ENCODE measurements at regions not wholly inside any gene's neighbourhood (a gene's known extent, or its start where the extent isn't known, plus 50 kb on each side); places are given as distances from the start of the nearest gene placed in this dataset.
"Not testable (repeated sequence)": the region's sequence is repeated elsewhere in the genome, so short reads cannot be mapped to it uniquely, and the experiment has no call there.

DNA sequence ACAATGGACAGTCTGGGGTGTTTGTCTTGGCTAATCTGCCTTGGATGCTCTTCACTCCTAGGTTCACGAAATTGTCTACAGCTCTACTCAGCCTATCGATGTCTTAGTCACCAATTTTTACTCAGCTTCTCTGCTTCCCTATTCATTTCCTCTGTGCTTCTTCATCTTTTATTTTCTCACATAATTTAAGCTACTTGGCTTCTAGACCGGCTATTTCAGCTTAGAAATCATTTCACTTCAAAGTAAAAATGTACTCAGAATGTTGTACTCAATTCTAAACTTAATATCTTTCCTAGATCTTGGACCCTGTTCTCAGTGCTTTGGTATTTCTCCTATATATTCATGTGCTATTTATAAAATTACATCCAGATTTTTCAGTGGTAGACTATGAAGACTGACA is 430.0 kb upstream of the FTMT start:
- DNase-seq (ENCODE audit: low spot score) = no peak
- TF ChIP-seq, protein P1, sequence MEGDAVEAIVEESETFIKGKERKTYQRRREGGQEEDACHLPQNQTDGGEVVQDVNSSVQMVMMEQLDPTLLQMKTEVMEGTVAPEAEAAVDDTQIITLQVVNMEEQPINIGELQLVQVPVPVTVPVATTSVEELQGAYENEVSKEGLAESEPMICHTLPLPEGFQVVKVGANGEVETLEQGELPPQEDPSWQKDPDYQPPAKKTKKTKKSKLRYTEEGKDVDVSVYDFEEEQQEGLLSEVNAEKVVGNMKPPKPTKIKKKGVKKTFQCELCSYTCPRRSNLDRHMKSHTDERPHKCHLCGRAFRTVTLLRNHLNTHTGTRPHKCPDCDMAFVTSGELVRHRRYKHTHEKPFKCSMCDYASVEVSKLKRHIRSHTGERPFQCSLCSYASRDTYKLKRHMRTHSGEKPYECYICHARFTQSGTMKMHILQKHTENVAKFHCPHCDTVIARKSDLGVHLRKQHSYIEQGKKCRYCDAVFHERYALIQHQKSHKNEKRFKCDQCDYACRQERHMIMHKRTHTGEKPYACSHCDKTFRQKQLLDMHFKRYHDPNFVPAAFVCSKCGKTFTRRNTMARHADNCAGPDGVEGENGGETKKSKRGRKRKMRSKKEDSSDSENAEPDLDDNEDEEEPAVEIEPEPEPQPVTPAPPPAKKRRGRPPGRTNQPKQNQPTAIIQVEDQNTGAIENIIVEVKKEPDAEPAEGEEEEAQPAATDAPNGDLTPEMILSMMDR (IDR thresholded peaks at IDR 0.05; ENCODE audit: extremely low read depth, missing control alignments) = no peak

GRCh38 chr5:121424976-121425375 is 426.7 kb upstream of the FTMT start:
- DNase-seq (ENCODE audit: low spot score) = no peak
- TF ChIP-seq, protein P1 (IDR thresholded peaks at IDR 0.05; ENCODE audit: extremely low read depth, missing control alignments) = no peak

- DNase-seq (ENCODE audit: low spot score) = no peak
- TF ChIP-seq, protein P1 (IDR thresholded peaks at IDR 0.05; ENCODE audit: extremely low read depth, missing control alignments) = no peak
These were observed 425.5 kb upstream of the FTMT start for GRCh38 chr5:121426153-121426552.

DNA sequence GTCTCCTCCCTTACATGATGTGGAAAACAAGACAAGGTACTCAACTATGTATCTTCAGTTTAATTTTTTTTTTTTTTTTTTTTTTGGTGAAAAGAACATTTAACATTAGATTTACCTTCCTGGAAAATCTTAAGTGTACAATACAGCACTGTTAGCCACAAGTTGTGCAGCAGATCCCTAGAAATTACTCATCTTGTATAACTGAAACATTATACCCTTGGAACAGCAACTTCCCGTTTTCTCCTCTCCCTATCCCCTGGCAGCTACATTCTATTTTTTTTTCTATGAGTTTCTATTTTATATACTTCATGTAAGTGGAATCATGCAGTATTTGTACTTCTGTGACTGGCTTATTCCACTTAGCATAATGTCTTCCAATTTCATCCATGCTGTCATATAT is 421.9 kb upstream of the FTMT start:
- TF ChIP-seq, protein P1 (IDR thresholded peaks at IDR 0.05; ENCODE audit: extremely low read depth, missing control alignments) = no peak
- no peak for DNase-seq (ENCODE audit: low spot score)

DNA sequence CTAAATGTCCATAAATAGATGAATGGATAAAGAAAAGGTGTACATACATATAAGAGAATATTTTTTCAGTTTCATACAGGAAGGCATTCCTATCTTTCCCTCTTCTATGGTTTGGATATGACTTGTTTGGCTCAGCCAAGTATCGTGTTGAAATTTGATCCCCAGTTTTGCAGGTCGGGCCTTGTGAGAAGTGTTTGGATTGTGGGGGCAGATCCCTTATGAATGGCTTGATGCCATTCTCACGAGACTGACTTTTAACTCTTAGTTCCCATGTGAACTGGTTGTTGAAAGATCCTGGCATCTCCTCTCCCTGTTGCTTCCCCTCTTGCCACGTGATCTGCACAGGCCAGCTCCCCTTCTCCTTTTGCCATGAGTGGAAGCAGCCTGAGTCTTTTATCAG is 421.1 kb upstream of the FTMT start:
- DNase-seq (ENCODE audit: low spot score) = no peak

DNA sequence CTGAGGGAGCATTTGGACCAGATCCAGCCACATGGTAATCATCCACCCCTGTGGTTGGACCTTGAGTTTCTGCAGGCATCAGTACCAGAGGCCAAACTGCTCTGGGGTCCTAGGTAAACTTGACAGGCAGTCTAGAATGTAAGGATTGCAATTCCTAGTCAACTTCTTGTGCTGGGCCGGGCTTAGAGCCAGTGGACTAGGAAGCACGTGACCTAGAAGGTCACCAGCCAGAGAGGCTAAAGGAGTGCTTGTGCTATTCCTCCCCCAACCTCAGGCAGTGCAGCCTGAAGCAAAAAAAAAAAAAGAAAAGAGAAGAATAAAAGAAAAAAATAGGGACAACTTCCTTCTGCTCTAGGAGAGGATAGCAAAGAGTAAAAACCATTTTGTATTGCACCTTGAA is 406.2 kb upstream of the FTMT start:
- no peak for DNase-seq (ENCODE audit: low spot score)
- TF ChIP-seq, protein P1 (IDR thresholded peaks at IDR 0.05; ENCODE audit: extremely low read depth, missing control alignments) = no peak

More for the DNA sequence above, 421.1 kb upstream of the FTMT start:
- TF ChIP-seq, protein P1 (IDR thresholded peaks at IDR 0.05; ENCODE audit: extremely low read depth, missing control alignments) = no peak

DNA sequence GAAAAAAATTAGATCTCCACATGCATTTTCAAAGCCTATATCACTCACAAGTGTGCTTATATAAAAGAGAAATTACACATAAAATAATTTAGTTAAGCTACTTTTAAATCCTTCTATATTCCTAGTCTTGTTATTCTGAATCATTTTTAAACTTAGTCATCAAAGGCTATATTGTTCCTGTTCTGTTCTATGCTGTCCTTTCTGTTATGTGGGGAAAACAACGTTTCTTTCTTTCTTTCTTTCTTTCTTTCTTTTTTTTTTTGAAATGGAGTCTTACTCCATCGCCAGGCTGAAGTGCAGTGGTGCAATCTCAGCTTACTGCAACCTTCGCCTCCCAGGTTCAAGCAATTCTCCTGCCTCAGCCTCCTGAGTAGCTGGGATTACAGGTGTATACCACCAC is 389.2 kb upstream of the FTMT start:
- TF ChIP-seq, protein P1 (IDR thresholded peaks at IDR 0.05; ENCODE audit: extremely low read depth, missing control alignments) = no peak
- no peak for DNase-seq (ENCODE audit: low spot score)

DNA sequence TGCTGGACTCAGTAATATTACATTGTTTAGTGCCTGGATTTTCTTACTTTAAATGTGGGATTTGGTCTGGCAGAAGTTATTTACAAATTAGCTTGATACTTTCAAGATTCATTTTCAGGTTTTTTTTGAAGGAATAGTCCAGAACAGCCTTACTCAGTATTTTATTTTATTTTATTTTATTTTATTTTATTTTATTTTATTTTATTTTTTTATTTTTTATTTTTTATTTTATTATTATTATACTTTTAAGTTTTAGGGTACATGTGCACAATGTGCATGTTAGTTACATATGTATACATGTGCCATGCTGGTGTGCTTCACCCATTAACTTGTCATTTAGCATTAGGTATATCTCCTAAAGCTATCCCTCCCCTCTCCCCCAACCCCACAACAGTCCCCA is 380.5 kb upstream of the FTMT start:
- DNase-seq (ENCODE audit: low spot score) = not testable (repeated sequence)

All from GM20000 (cell line).